HepG2 (cell line): ENCODE measurements at regions not wholly inside any gene's neighbourhood (a gene's known extent, or its start where the extent isn't known, plus 50 kb on each side); places are given as distances from the start of the nearest gene placed in this dataset.

Experiments
- NR2F2 ChIP-seq: IDR thresholded peaks from 2 replicates; pipeline ENCODE4 v1.6.1; 2012; ENCODE audit warnings: low read depth, inconsistent platforms, borderline replicate concordance
- ZBTB38 ChIP-seq: sonication (generic); formaldehyde crosslinking; IDR thresholded peaks from 2 replicates; pipeline ENCODE4 v1.5.1; 2020; ENCODE audit warnings: mild to moderate bottlenecking, missing genetic modification reagents
- ZNF768 ChIP-seq: sonication (generic); formaldehyde crosslinking; IDR thresholded peaks from 2 replicates; pipeline ENCODE4 v1.4.0; 2020; ENCODE audit warnings: missing genetic modification reagents
- TF ChIP-seq, protein P1 (sequence below): sonication (generic); formaldehyde crosslinking; IDR thresholded peaks from 2 replicates; pipeline ENCODE4 v1.8.1; 2023; ENCODE audit warnings: missing genetic modification reagents, inconsistent platforms, borderline replicate concordance

DNA sequence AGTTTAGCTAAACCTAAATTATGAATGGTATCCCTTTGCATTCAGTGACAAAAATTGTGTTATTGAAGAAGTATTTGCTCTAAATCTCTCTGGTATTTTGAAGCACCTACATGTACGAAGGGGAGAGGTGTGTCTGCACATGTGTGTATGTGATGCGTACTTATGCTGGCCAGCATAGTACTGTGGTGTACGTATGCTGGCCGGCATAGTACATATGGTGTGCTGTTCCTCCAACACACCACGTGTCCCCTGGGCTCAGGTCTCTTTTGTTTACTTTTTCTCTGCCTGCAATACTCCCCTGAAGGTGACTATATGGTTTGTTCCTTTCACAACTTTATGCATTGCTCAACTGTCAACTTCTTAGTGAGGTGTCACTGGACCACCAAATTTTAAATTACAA is 360.3 kb downstream of the CRPPA start:
- TF ChIP-seq ZNF768 (CRISPR knock-in tag) (no peak), ZBTB38 (CRISPR knock-in tag) (no peak), NR2F2 (no peak)
- TF ChIP-seq, protein P1, sequence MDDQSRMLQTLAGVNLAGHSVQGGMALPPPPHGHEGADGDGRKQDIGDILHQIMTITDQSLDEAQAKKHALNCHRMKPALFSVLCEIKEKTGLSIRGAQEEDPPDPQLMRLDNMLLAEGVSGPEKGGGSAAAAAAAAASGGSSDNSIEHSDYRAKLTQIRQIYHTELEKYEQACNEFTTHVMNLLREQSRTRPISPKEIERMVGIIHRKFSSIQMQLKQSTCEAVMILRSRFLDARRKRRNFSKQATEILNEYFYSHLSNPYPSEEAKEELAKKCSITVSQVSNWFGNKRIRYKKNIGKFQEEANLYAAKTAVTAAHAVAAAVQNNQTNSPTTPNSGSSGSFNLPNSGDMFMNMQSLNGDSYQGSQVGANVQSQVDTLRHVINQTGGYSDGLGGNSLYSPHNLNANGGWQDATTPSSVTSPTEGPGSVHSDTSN (CRISPR knock-in tag), result no peak
